HEK293 (cell line): ENCODE measurements at regions not wholly inside any gene's neighbourhood (a gene's known extent, or its start where the extent isn't known, plus 50 kb on each side); places are given as distances from the start of the nearest gene placed in this dataset.

Experiments
- CTCF ChIA-PET: fragments of 350-600 bp; formaldehyde crosslinking; extraction: SDS; loops from one replicate; lab custom pipeline; 2021; ENCODE audit warnings: antibody characterized with exemption; lab: Yijun Ruan, JAX
- POLR2A ChIA-PET: fragments of 300-600 bp; formaldehyde crosslinking; extraction: SDS; loops from one replicate; lab custom pipeline; 2020; ENCODE audit warnings: antibody characterized with exemption, inconsistent platforms; lab: Yijun Ruan, JAX
- H3K27ac ChIP-seq: fragments of 200-500 bp; sonication (Bioruptor generic); 2 replicates; pipeline ENCODE4 v1.5.1; 2014; ENCODE audit warnings: low read depth, low read length, control low read depth, inconsistent platforms; ENCODE audit errors: extremely low read depth
- H3K36me3 ChIP-seq, 2 experiments: fragments of 200-500 bp in 1 of 2; sonication (Bioruptor generic) in 1 of 2; 1 replicate in 1 of 2; 2 replicates in 1 of 2; pipeline ENCODE4 v1.5.1; 2014 to 2017; ENCODE audit warnings: inconsistent platforms in 2 of 2, low read length in 2 of 2; ENCODE audit not compliant: control insufficient read depth in 2 of 2, insufficient read depth in 1 of 2
- H3K4me1 ChIP-seq: fragments of 200-500 bp; sonication (Bioruptor generic); 2 replicates; pipeline ENCODE4 v1.5.1; 2014; ENCODE audit warnings: mild to moderate bottlenecking, low read length, inconsistent platforms; ENCODE audit not compliant: control insufficient read depth, insufficient read depth
- H3K4me3 ChIP-seq: 2 replicates; pipeline ENCODE4 v1.5.1; 2011; ENCODE audit warnings: low read depth, mild to moderate bottlenecking, control low read depth, low read length, moderate library complexity
- H3K9me3 ChIP-seq: fragments of 200-500 bp; sonication (Bioruptor generic); 2 replicates; pipeline ENCODE4 v1.5.1; 2014; ENCODE audit warnings: low read depth, low read length, inconsistent platforms; ENCODE audit not compliant: control insufficient read depth, insufficient read depth
- GFI1B ChIP-seq: fragments of 450-650 bp; formaldehyde crosslinking; IDR thresholded peaks from 2 replicates; pipeline ENCODE4 v1.5.1; 2016; ENCODE audit warnings: missing biosample characterization, missing genetic modification characterization
- HOXA7 ChIP-seq: sonication (generic); formaldehyde crosslinking; IDR thresholded peaks from 2 replicates; pipeline ENCODE4 v1.8.1; 2022; ENCODE audit warnings: missing genetic modification reagents, borderline replicate concordance
- MZF1 ChIP-seq: fragments of 450-650 bp; formaldehyde crosslinking; IDR thresholded peaks from 2 replicates; pipeline ENCODE4 v1.5.1; 2017; ENCODE audit warnings: missing biosample characterization, missing genetic modification characterization, borderline replicate concordance
- OSR2 ChIP-seq: fragments of 450-650 bp; formaldehyde crosslinking; IDR thresholded peaks from 2 replicates; pipeline ENCODE4 v1.5.1; 2016; ENCODE audit warnings: missing biosample characterization, missing genetic modification characterization
- PRDM4 ChIP-seq: fragments of 450-650 bp; formaldehyde crosslinking; IDR thresholded peaks from 2 replicates; pipeline ENCODE4 v1.5.1; 2017; ENCODE audit warnings: missing biosample characterization, missing genetic modification characterization
- ZBTB17 ChIP-seq: fragments of 450-650 bp; formaldehyde crosslinking; IDR thresholded peaks from 2 replicates; pipeline ENCODE4 v1.5.1; 2016; ENCODE audit warnings: missing biosample characterization, missing genetic modification characterization
- ZBTB21 ChIP-seq: fragments of 450-650 bp; formaldehyde crosslinking; IDR thresholded peaks from 2 replicates; pipeline ENCODE4 v1.5.1; 2017; ENCODE audit warnings: missing biosample characterization, missing genetic modification characterization
- ZBTB48 ChIP-seq: fragments of 450-650 bp; formaldehyde crosslinking; IDR thresholded peaks from 2 replicates; pipeline ENCODE4 v1.5.1; 2016; ENCODE audit warnings: missing biosample characterization, missing genetic modification characterization
- ZNF175 ChIP-seq: fragments of 450-650 bp; formaldehyde crosslinking; IDR thresholded peaks from 2 replicates; pipeline ENCODE4 v1.5.1; 2016; ENCODE audit warnings: missing biosample characterization, missing genetic modification characterization
- ZNF311 ChIP-seq: fragments of 450-650 bp; formaldehyde crosslinking; IDR thresholded peaks from 2 replicates; pipeline ENCODE4 v1.5.1; 2017; ENCODE audit warnings: missing biosample characterization, missing genetic modification characterization, borderline replicate concordance
- ZNF350 ChIP-seq: fragments of 450-650 bp; formaldehyde crosslinking; IDR thresholded peaks from 2 replicates; pipeline ENCODE4 v1.5.0; 2017; ENCODE audit warnings: missing biosample characterization, mild to moderate bottlenecking, missing genetic modification characterization
- ZNF596 ChIP-seq: fragments of 450-650 bp; IDR thresholded peaks from 2 replicates; pipeline ENCODE4 v1.5.0; 2018; ENCODE audit warnings: missing biosample characterization, mild to moderate bottlenecking, missing genetic modification characterization, moderate library complexity
- ZNF664 ChIP-seq: fragments of 450-650 bp; formaldehyde crosslinking; IDR thresholded peaks from 2 replicates; pipeline ENCODE4 v1.5.1; 2016; ENCODE audit warnings: missing biosample characterization, missing genetic modification characterization
- ZNF76 ChIP-seq: fragments of 450-650 bp; formaldehyde crosslinking; IDR thresholded peaks from 2 replicates; pipeline ENCODE4; 2016; ENCODE audit warnings: low read depth, missing biosample characterization, missing genetic modification characterization, borderline replicate concordance
- TF ChIP-seq, protein P1 (sequence below): fragments of 450-650 bp; formaldehyde crosslinking; IDR thresholded peaks from 2 replicates; pipeline ENCODE4 v1.5.1; 2016; ENCODE audit warnings: missing biosample characterization, missing genetic modification characterization
- TF ChIP-seq, protein P2 (sequence below): fragments of 450-650 bp; formaldehyde crosslinking; IDR thresholded peaks from 2 replicates; pipeline ENCODE4 v1.5.1; 2016; ENCODE audit warnings: missing biosample characterization, missing genetic modification characterization
- TF ChIP-seq, protein P3 (sequence below): fragments of 450-650 bp; formaldehyde crosslinking; IDR thresholded peaks from 2 replicates; pipeline ENCODE4 v1.5.1; 2016; ENCODE audit warnings: missing biosample characterization, missing genetic modification characterization, low read depth
- TF ChIP-seq, protein P4 (sequence below): fragments of 450-650 bp; formaldehyde crosslinking; IDR thresholded peaks from 2 replicates; pipeline ENCODE4; 2016; ENCODE audit warnings: missing biosample characterization, missing genetic modification characterization
- TF ChIP-seq, protein P5 (sequence below): fragments of 450-650 bp; formaldehyde crosslinking; IDR thresholded peaks from 2 replicates; pipeline ENCODE4 v1.5.1; 2016; ENCODE audit warnings: missing biosample characterization, missing genetic modification characterization
- TF ChIP-seq, protein P6 (sequence below): fragments of 450-650 bp; formaldehyde crosslinking; IDR thresholded peaks from 2 replicates; pipeline ENCODE4 v1.5.1; 2017; ENCODE audit warnings: missing biosample characterization, missing genetic modification characterization

DNA sequence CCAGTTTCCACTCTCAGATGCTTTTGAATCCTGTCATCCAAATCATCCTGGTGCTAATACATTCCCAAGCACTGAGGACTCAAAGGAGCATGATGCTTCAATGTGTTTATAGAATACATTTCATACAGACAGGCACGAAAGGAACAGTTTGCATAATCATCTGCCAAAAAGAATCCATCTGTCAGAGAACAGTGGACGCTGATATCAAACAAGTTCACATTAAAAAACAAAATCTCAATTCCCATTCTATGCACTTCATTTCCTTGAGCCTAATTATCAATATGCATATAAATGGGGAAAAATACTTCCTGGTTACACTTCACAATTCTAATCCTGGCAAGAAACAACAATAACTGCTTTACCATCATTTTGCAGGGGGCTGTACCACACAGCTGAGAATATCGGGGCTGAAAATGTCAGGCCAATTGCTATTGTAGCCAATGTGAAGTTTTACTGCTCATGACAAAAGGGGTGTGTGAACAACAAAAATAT, 125.5 kb upstream of the FAM174A start:
- TF ChIP-seq ZBTB17 (no peak), ZNF664 (no peak), MZF1 (no peak)
- TF ChIP-seq, protein P1, sequence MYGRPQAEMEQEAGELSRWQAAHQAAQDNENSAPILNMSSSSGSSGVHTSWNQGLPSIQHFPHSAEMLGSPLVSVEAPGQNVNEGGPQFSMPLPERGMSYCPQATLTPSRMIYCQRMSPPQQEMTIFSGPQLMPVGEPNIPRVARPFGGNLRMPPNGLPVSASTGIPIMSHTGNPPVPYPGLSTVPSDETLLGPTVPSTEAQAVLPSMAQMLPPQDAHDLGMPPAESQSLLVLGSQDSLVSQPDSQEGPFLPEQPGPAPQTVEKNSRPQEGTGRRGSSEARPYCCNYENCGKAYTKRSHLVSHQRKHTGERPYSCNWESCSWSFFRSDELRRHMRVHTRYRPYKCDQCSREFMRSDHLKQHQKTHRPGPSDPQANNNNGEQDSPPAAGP (tag by site-specific recombination), result no peak
- Histone ChIP-seq H3K36me3 (no peaks in the 10 kb centered on the region), H3K4me3 (no peak overlapping the region), H3K9me3 (no peaks in the 10 kb centered on the region), H3K27ac (no peak overlapping the region), H3K4me1 (no peaks in the 10 kb centered on the region)
- ChIA-PET POLR2A (no interaction called here), CTCF (no interaction called here)

DNA sequence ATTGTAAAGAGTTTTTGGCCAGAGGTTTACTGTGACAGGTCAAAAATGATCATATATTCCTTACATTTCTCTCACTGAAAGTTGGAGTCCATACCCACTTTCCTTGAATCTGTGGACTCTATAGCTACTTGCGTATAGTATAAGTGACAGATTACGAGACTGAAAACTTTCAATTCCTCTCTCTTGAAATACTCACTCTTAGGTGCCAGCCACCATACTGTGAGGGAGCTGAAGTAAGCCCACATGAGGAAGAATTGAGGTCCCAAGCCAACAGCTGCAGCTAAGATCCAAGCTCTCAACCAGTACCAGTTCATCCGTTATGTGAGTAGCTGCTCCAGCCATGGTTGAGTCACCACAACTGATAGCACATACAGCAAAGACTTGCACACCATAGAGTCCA, 128.1 kb upstream of the FAM174A start:
- Histone ChIP-seq H3K36me3 (no peaks in the 10 kb centered on the region), H3K27ac (no peak overlapping the region), H3K4me1 (no peaks in the 10 kb centered on the region)
- TF ChIP-seq, protein P2, sequence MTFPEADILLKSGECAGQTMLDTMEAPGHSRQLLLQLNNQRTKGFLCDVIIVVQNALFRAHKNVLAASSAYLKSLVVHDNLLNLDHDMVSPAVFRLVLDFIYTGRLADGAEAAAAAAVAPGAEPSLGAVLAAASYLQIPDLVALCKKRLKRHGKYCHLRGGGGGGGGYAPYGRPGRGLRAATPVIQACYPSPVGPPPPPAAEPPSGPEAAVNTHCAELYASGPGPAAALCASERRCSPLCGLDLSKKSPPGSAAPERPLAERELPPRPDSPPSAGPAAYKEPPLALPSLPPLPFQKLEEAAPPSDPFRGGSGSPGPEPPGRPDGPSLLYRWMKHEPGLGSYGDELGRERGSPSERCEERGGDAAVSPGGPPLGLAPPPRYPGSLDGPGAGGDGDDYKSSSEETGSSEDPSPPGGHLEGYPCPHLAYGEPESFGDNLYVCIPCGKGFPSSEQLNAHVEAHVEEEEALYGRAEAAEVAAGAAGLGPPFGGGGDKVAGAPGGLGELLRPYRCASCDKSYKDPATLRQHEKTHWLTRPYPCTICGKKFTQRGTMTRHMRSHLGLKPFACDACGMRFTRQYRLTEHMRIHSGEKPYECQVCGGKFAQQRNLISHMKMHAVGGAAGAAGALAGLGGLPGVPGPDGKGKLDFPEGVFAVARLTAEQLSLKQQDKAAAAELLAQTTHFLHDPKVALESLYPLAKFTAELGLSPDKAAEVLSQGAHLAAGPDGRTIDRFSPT (tag by site-specific recombination), result no peak
- TF ChIP-seq, protein P3, sequence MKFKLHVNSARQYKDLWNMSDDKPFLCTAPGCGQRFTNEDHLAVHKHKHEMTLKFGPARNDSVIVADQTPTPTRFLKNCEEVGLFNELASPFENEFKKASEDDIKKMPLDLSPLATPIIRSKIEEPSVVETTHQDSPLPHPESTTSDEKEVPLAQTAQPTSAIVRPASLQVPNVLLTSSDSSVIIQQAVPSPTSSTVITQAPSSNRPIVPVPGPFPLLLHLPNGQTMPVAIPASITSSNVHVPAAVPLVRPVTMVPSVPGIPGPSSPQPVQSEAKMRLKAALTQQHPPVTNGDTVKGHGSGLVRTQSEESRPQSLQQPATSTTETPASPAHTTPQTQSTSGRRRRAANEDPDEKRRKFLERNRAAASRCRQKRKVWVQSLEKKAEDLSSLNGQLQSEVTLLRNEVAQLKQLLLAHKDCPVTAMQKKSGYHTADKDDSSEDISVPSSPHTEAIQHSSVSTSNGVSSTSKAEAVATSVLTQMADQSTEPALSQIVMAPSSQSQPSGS, result no peak
- TF ChIP-seq GFI1B (tag by site-specific recombination), result no peak
- no peak for TF ChIP-seq ZNF175 (tag by site-specific recombination)
- TF ChIP-seq ZBTB21 (tag by site-specific recombination), result no peak
- no peak for TF ChIP-seq OSR2 (tag by site-specific recombination)
- TF ChIP-seq, protein P4, sequence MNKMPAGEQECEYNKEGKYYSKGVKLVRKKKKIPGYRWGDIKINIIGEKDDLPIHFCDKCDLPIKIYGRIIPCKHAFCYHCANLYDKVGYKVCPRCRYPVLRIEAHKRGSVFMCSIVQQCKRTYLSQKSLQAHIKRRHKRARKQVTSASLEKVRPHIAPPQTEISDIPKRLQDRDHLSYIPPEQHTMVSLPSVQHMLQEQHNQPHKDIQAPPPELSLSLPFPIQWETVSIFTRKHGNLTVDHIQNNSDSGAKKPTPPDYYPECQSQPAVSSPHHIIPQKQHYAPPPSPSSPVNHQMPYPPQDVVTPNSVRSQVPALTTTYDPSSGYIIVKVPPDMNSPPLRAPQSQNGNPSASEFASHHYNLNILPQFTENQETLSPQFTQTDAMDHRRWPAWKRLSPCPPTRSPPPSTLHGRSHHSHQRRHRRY, result no peak
- TF ChIP-seq, protein P5, sequence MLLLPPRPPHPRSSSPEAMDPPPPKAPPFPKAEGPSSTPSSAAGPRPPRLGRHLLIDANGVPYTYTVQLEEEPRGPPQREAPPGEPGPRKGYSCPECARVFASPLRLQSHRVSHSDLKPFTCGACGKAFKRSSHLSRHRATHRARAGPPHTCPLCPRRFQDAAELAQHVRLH, result no peak
- TF ChIP-seq, all 188 proteins: peak for 0
- ChIA-PET CTCF (no interaction called here), POLR2A (no interaction called here)
- H3K9me3 ChIP-seq, result no peaks in the 10 kb centered on the region
- H3K4me3 ChIP-seq, result no peak overlapping the region

GRCh38 chr5:100406640-100407039, 128.5 kb upstream of the FAM174A start:
- H3K9me3 ChIP-seq, result no peaks in the 10 kb centered on the region
- H3K36me3 ChIP-seq, result no peaks in the 10 kb centered on the region
- CTCF ChIA-PET, result no interaction called here
- no peaks in the 10 kb centered on the region for H3K4me1 ChIP-seq
- H3K4me3 ChIP-seq, result no peak overlapping the region
- POLR2A ChIA-PET, result no interaction called here
- H3K27ac ChIP-seq, result no peak overlapping the region
- TF ChIP-seq, protein P6, sequence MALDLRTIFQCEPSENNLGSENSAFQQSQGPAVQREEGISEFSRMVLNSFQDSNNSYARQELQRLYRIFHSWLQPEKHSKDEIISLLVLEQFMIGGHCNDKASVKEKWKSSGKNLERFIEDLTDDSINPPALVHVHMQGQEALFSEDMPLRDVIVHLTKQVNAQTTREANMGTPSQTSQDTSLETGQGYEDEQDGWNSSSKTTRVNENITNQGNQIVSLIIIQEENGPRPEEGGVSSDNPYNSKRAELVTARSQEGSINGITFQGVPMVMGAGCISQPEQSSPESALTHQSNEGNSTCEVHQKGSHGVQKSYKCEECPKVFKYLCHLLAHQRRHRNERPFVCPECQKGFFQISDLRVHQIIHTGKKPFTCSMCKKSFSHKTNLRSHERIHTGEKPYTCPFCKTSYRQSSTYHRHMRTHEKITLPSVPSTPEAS, result no peak
- no peak for TF ChIP-seq ZBTB48 (tag by site-specific recombination)
- no peak for TF ChIP-seq ZNF76
- no peak for TF ChIP-seq ZNF311 (tag by site-specific recombination)
- no peak for TF ChIP-seq PRDM4 (tag by site-specific recombination)
- TF ChIP-seq, protein P2 (tag by site-specific recombination), result no peak
- no peak for TF ChIP-seq ZNF596
- no peak for TF ChIP-seq HOXA7 (CRISPR knock-in tag)
- no peak for TF ChIP-seq ZNF350
